ENCODE measurements at regions not wholly inside any gene's neighbourhood (a gene's known extent, or its start where the extent isn't known, plus 50 kb on each side); places are given as distances from the start of the nearest gene placed in this dataset.
"Not testable (repeated sequence)": the region's sequence is repeated elsewhere in the genome, so short reads cannot be mapped to it uniquely, and the experiment has no call there.

GRCh38 chr14:106663805-106664410 is 1137.5 kb downstream of the TMEM121 start:
- peak; percentile 96 for TF ChIP-seq CTCF (IDR thresholded peaks at IDR 0.05)
- not testable (repeated sequence) for TF ChIP-seq EZH2 (IDR thresholded peaks at IDR 0.05; ENCODE audit: borderline replicate concordance, insufficient read depth, low read depth, low read length, poor library complexity, severe bottlenecking)
